ENCODE measurements at regions not wholly inside any gene's neighbourhood (a gene's known extent, or its start where the extent isn't known, plus 50 kb on each side); places are given as distances from the start of the nearest gene placed in this dataset.

GRCh38 chr12:17695495-17695894 lies 394.5 kb downstream of the RERGL start:
- H3K9me3 ChIP-seq (ENCODE audit: control insufficient read depth in 5 of 5, low read length in 5 of 5) = no peaks in the 10 kb centered on the region
- H3K4me1 ChIP-seq (ENCODE audit: control insufficient read depth in 5 of 5, insufficient read depth in 5 of 5, low read length in 5 of 5) = no peaks in the 10 kb centered on the region
- H3K27ac ChIP-seq (ENCODE audit: low read depth, low read length) = no peak overlapping the region
- H3K27me3 ChIP-seq (ENCODE audit: control insufficient read depth in 5 of 5, insufficient read depth in 4 of 5, low read length in 5 of 5) = no peaks in the 10 kb centered on the region
- H3K4me3 ChIP-seq (ENCODE audit: low read depth in 1 of 5, low read length in 5 of 5) = no peak overlapping the region
- H3K36me3 ChIP-seq (ENCODE audit: control insufficient read depth in 5 of 5, insufficient read depth in 5 of 5, low read length in 5 of 5) = no peaks in the 10 kb centered on the region
- H3K9ac ChIP-seq (ENCODE audit: low read length in 5 of 5) = no peak overlapping the region

DNA sequence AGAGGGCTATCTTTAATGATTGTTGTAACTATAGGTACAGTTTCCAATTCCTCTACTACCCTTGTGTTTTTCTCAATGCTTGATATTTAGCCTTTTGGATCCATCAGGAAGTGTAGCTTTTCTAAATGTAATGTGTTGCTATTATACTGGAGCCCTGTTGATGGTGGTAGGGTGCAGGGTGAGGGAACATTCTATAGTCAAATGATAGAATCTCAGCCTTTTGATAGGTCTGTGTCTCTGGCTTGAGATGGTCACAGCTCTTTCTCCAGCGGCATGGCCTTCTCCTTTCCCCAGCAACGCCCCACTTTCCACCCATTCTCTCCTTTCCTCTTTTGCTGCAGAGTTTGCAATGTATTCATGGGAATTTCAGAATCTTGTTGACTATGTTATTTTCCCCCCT lies 398.6 kb downstream of the RERGL start:
- no peaks in the 10 kb centered on the region for H3K9me3 ChIP-seq (ENCODE audit: control insufficient read depth in 5 of 5, low read length in 5 of 5)
- H3K9ac ChIP-seq (ENCODE audit: low read length in 5 of 5) = no peak overlapping the region
- no peak overlapping the region for H3K27ac ChIP-seq (ENCODE audit: low read depth, low read length)
- H3K36me3 ChIP-seq (ENCODE audit: control insufficient read depth in 5 of 5, insufficient read depth in 5 of 5, low read length in 5 of 5) = no peaks in the 10 kb centered on the region
- H3K27me3 ChIP-seq (ENCODE audit: control insufficient read depth in 5 of 5, insufficient read depth in 4 of 5, low read length in 5 of 5) = no peaks in the 10 kb centered on the region
- no peaks in the 10 kb centered on the region for H3K4me1 ChIP-seq (ENCODE audit: control insufficient read depth in 5 of 5, insufficient read depth in 5 of 5, low read length in 5 of 5)
- H3K4me3 ChIP-seq (ENCODE audit: low read depth in 1 of 5, low read length in 5 of 5) = no peak overlapping the region

- Histone ChIP-seq H3K36me3 (ENCODE audit: control insufficient read depth in 5 of 5, insufficient read depth in 5 of 5, low read length in 5 of 5) (no peaks in the 10 kb centered on the region), H3K4me3 (ENCODE audit: low read depth in 1 of 5, low read length in 5 of 5) (no peak overlapping the region), H3K9me3 (ENCODE audit: control insufficient read depth in 5 of 5, low read length in 5 of 5) (no peaks in the 10 kb centered on the region), H3K9ac (ENCODE audit: low read length in 5 of 5) (no peak overlapping the region), H3K27me3 (ENCODE audit: control insufficient read depth in 5 of 5, insufficient read depth in 4 of 5, low read length in 5 of 5) (no peaks in the 10 kb centered on the region), H3K27ac (ENCODE audit: low read depth, low read length) (no peak overlapping the region), H3K4me1 (ENCODE audit: control insufficient read depth in 5 of 5, insufficient read depth in 5 of 5, low read length in 5 of 5) (no peaks in the 10 kb centered on the region)
Measured at GRCh38 chr12:17680220-17680619, 409.8 kb downstream of the RERGL start.

DNA sequence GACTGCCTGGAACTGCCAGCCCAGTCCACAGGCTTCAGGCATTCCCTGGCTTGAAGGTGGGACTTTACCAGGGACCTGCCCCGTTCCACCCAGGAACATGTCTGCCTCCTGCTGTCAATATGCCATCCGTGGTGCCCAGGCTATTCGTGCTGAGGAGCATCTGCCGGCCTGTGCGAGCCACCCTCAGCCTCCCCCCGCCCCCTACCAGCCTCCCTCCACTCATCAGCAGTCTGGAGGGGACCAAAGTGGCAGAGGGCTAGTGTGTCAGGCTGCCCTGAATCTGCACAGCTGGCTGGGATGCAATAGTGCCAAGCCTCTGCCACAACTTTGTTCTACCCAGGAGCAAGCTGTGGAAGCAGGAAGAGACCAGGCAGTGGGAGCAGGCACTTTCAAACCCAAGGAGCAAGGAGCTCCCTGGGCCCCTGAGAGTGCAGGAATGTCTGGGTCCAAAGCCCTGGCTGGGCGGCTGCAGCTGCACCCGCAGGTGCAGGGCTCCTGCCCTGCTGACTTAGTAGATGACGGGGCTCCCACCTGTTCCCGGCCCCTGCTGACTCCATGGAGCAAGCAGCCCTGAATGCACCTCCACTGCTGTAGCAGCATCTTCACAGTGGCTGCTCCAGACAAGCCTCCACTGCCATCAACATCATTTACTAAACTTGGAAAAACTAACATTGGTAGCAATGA lies 423.2 kb downstream of the RERGL start:
- Histone ChIP-seq H3K4me1 (ENCODE audit: control insufficient read depth in 5 of 5, insufficient read depth in 5 of 5, low read length in 5 of 5) (no peaks in the 10 kb centered on the region), H3K9ac (ENCODE audit: low read length in 5 of 5) (no peak overlapping the region), H3K27ac (ENCODE audit: low read depth, low read length) (no peak overlapping the region), H3K4me3 (ENCODE audit: low read depth in 1 of 5, low read length in 5 of 5) (no peak overlapping the region), H3K36me3 (ENCODE audit: control insufficient read depth in 5 of 5, insufficient read depth in 5 of 5, low read length in 5 of 5) (no peaks in the 10 kb centered on the region), H3K27me3 (ENCODE audit: control insufficient read depth in 5 of 5, insufficient read depth in 4 of 5, low read length in 5 of 5) (no peaks in the 10 kb centered on the region), H3K9me3 (ENCODE audit: control insufficient read depth in 5 of 5, low read length in 5 of 5) (no peaks in the 10 kb centered on the region)

- Histone ChIP-seq H3K9me3 (ENCODE audit: control insufficient read depth in 5 of 5, low read length in 5 of 5) (no peaks in the 10 kb centered on the region), H3K4me3 (ENCODE audit: low read depth in 1 of 5, low read length in 5 of 5) (no peak overlapping the region), H3K27ac (ENCODE audit: low read depth, low read length) (no peak overlapping the region), H3K36me3 (ENCODE audit: control insufficient read depth in 5 of 5, insufficient read depth in 5 of 5, low read length in 5 of 5) (no peaks in the 10 kb centered on the region), H3K4me1 (ENCODE audit: control insufficient read depth in 5 of 5, insufficient read depth in 5 of 5, low read length in 5 of 5) (no peaks in the 10 kb centered on the region), H3K9ac (ENCODE audit: low read length in 5 of 5) (no peak overlapping the region), H3K27me3 (ENCODE audit: control insufficient read depth in 5 of 5, insufficient read depth in 4 of 5, low read length in 5 of 5) (no peaks in the 10 kb centered on the region)
Measured at GRCh38 chr12:17665839-17666238, 424.2 kb downstream of the RERGL start.

- no peaks in the 10 kb centered on the region for H3K36me3 ChIP-seq (ENCODE audit: control insufficient read depth in 5 of 5, insufficient read depth in 5 of 5, low read length in 5 of 5)
- H3K4me3 ChIP-seq (ENCODE audit: low read depth in 1 of 5, low read length in 5 of 5) = no peak overlapping the region
- H3K27me3 ChIP-seq (ENCODE audit: control insufficient read depth in 5 of 5, insufficient read depth in 4 of 5, low read length in 5 of 5) = no peaks in the 10 kb centered on the region
- H3K9ac ChIP-seq (ENCODE audit: low read length in 5 of 5) = no peak overlapping the region
- H3K27ac ChIP-seq (ENCODE audit: low read depth, low read length) = no peak overlapping the region
- H3K9me3 ChIP-seq (ENCODE audit: control insufficient read depth in 5 of 5, low read length in 5 of 5) = no peaks in the 10 kb centered on the region
- H3K4me1 ChIP-seq (ENCODE audit: control insufficient read depth in 5 of 5, insufficient read depth in 5 of 5, low read length in 5 of 5) = no peaks in the 10 kb centered on the region
Measured at GRCh38 chr12:17661250-17661649, 428.7 kb downstream of the RERGL start.

- Histone ChIP-seq H3K4me1 (ENCODE audit: control insufficient read depth in 5 of 5, insufficient read depth in 5 of 5, low read length in 5 of 5) (no peaks in the 10 kb centered on the region), H3K4me3 (ENCODE audit: low read depth in 1 of 5, low read length in 5 of 5) (no peak overlapping the region)
Measured at GRCh38 chr12:17652436-17652835, 437.6 kb downstream of the RERGL start.

GRCh38 chr12:17642340-17642650 lies 447.7 kb downstream of the RERGL start:
- Histone ChIP-seq H3K27me3 (ENCODE audit: control insufficient read depth in 5 of 5, insufficient read depth in 4 of 5, low read length in 5 of 5) (no peaks in the 10 kb centered on the region), H3K4me1 (ENCODE audit: control insufficient read depth in 5 of 5, insufficient read depth in 5 of 5, low read length in 5 of 5) (peaks cover 0 to 5% (median 0%) of the 10 kb centered on the region in 5 donors), H3K36me3 (ENCODE audit: control insufficient read depth in 5 of 5, insufficient read depth in 5 of 5, low read length in 5 of 5) (no peaks in the 10 kb centered on the region), H3K9ac (ENCODE audit: low read length in 5 of 5) (no peak overlapping the region), H3K4me3 (ENCODE audit: low read depth in 1 of 5, low read length in 5 of 5) (peak overlapping the region in 2 of 5 donors; percentile 11 to 54), H3K9me3 (ENCODE audit: control insufficient read depth in 5 of 5, low read length in 5 of 5) (no peaks in the 10 kb centered on the region), H3K27ac (ENCODE audit: low read depth, low read length) (no peak overlapping the region)

More at GRCh38 chr12:17652436-17652835, 437.6 kb downstream of the RERGL start:
- H3K9ac ChIP-seq (ENCODE audit: low read length in 5 of 5) = no peak overlapping the region
- no peaks in the 10 kb centered on the region for H3K36me3 ChIP-seq (ENCODE audit: control insufficient read depth in 5 of 5, insufficient read depth in 5 of 5, low read length in 5 of 5)
- H3K27me3 ChIP-seq (ENCODE audit: control insufficient read depth in 5 of 5, insufficient read depth in 4 of 5, low read length in 5 of 5) = no peaks in the 10 kb centered on the region
- no peak overlapping the region for H3K27ac ChIP-seq (ENCODE audit: low read depth, low read length)
- H3K9me3 ChIP-seq (ENCODE audit: control insufficient read depth in 5 of 5, low read length in 5 of 5) = no peaks in the 10 kb centered on the region

GRCh38 chr12:17640615-17641014 lies 449.4 kb downstream of the RERGL start:
- no peak overlapping the region for H3K4me3 ChIP-seq (ENCODE audit: low read depth in 1 of 5, low read length in 5 of 5)

DNA sequence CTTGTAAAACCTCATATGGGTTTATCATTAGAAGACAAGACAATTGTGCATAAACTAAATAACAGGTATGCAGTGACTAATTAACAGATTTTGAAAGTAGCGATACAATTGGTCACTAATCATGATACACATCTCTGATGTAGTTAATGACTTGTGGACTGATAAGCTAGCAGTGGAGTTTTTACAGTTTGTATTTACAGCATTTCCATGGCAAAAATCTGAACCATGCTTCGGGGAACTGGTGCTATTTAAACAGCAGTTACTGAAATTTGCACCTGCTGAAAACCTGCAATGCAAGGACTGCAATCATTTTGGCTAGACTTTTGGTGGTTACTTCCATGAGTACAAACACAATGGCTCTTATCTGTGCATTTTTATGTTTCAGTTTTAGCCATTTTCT lies 471.2 kb downstream of the RERGL start:
- H3K27ac ChIP-seq (ENCODE audit: low read depth, low read length) = no peak overlapping the region
- no peaks in the 10 kb centered on the region for H3K4me1 ChIP-seq (ENCODE audit: control insufficient read depth in 5 of 5, insufficient read depth in 5 of 5, low read length in 5 of 5)
- no peak overlapping the region for H3K4me3 ChIP-seq (ENCODE audit: low read depth in 1 of 5, low read length in 5 of 5)
- no peak overlapping the region for H3K9ac ChIP-seq (ENCODE audit: low read length in 5 of 5)
- H3K9me3 ChIP-seq (ENCODE audit: control insufficient read depth in 5 of 5, low read length in 5 of 5) = peaks cover 0 to 4% (median 0%) of the 10 kb centered on the region in 5 donors
- no peaks in the 10 kb centered on the region for H3K36me3 ChIP-seq (ENCODE audit: control insufficient read depth in 5 of 5, insufficient read depth in 5 of 5, low read length in 5 of 5)
- no peaks in the 10 kb centered on the region for H3K27me3 ChIP-seq (ENCODE audit: control insufficient read depth in 5 of 5, insufficient read depth in 4 of 5, low read length in 5 of 5)

More at GRCh38 chr12:17640615-17641014, 449.4 kb downstream of the RERGL start:
- Histone ChIP-seq H3K27ac (ENCODE audit: low read depth, low read length) (no peak overlapping the region), H3K9me3 (ENCODE audit: control insufficient read depth in 5 of 5, low read length in 5 of 5) (no peaks in the 10 kb centered on the region), H3K27me3 (ENCODE audit: control insufficient read depth in 5 of 5, insufficient read depth in 4 of 5, low read length in 5 of 5) (no peaks in the 10 kb centered on the region), H3K4me1 (ENCODE audit: control insufficient read depth in 5 of 5, insufficient read depth in 5 of 5, low read length in 5 of 5) (peaks cover 0 to 5% (median 0%) of the 10 kb centered on the region in 5 donors), H3K36me3 (ENCODE audit: control insufficient read depth in 5 of 5, insufficient read depth in 5 of 5, low read length in 5 of 5) (no peaks in the 10 kb centered on the region), H3K9ac (ENCODE audit: low read length in 5 of 5) (no peak overlapping the region)
